H9 (cell line): ENCODE measurements at regions not wholly inside any gene's neighbourhood (a gene's known extent, or its start where the extent isn't known, plus 50 kb on each side); places are given as distances from the start of the nearest gene placed in this dataset.

Experiments used
- DNase-seq: peaks from one replicate; pipeline ENCODE4 v3.0.0-alpha.2; 2017
- H2AFZ ChIP-seq: one replicate; pipeline ENCODE4 v1.6.1; 2013; ENCODE audit warnings: mild to moderate bottlenecking, low read length, control low read depth, moderate library complexity
- H2AK5ac ChIP-seq: 2 replicates; pipeline ENCODE4 v1.6.1; 2013; ENCODE audit warnings: low read length, control low read depth, mixed read lengths; ENCODE audit not compliant: insufficient read length
- H2BK120ac ChIP-seq: one replicate; pipeline ENCODE4 v1.6.1; 2013; ENCODE audit warnings: low read depth, mild to moderate bottlenecking, low read length, control low read depth, inconsistent platforms; ENCODE audit not compliant: poor library complexity, severe bottlenecking
- H2BK12ac ChIP-seq: 2 replicates; pipeline ENCODE4 v1.6.1; 2013; ENCODE audit warnings: low read length, control low read depth, mixed read lengths, low read depth; ENCODE audit not compliant: insufficient read length
- H2BK15ac ChIP-seq: 2 replicates; pipeline ENCODE4 v1.6.1; 2013; ENCODE audit warnings: low read depth, low read length, control low read depth
- H2BK20ac ChIP-seq: one replicate; pipeline ENCODE4 v1.6.1; 2013; ENCODE audit warnings: low read depth, mild to moderate bottlenecking, low read length, control low read depth, inconsistent platforms; ENCODE audit not compliant: poor library complexity, severe bottlenecking
- H2BK5ac ChIP-seq: 2 replicates; pipeline ENCODE4 v1.6.1; 2013; ENCODE audit warnings: low read length, control low read depth, mixed read lengths; ENCODE audit not compliant: insufficient read length
- H3K14ac ChIP-seq: 2 replicates; pipeline ENCODE4 v1.6.1; 2013; ENCODE audit warnings: low read length, control low read depth; ENCODE audit not compliant: insufficient read depth
- H3K18ac ChIP-seq: 2 replicates; pipeline ENCODE4 v1.6.1; 2013; ENCODE audit warnings: low read depth, mild to moderate bottlenecking, mixed read lengths, low read length, control low read depth; ENCODE audit not compliant: insufficient read length
- H3K23ac ChIP-seq: 2 replicates; pipeline ENCODE4 v1.6.1; 2013; ENCODE audit warnings: low read length, control low read depth, mixed read lengths, low read depth; ENCODE audit not compliant: insufficient read length
- H3K23me2 ChIP-seq: 2 replicates; pipeline ENCODE4 v1.6.1; 2013; ENCODE audit warnings: low read depth, mild to moderate bottlenecking, mixed read lengths, low read length, control low read depth; ENCODE audit not compliant: insufficient read length, poor library complexity, severe bottlenecking
- H3K27ac ChIP-seq: 2 replicates; pipeline ENCODE4 v1.5.1; 2013; ENCODE audit warnings: low read length, control low read depth, mixed read lengths, low read depth; ENCODE audit not compliant: insufficient read length
- H3K27me3 ChIP-seq: 2 replicates; pipeline ENCODE4 v1.6.1; 2013; ENCODE audit warnings: low read length, control low read depth, inconsistent platforms; ENCODE audit not compliant: insufficient read depth
- H3K4ac ChIP-seq: 2 replicates; pipeline ENCODE4 v1.6.1; 2013; ENCODE audit warnings: low read depth, mild to moderate bottlenecking, control low read depth, inconsistent platforms, low read length, moderate library complexity
- H3K4me1 ChIP-seq: 2 replicates; pipeline ENCODE4 v1.6.1; 2013; ENCODE audit warnings: low read length, control low read depth, inconsistent platforms; ENCODE audit not compliant: insufficient read depth
- H3K4me2 ChIP-seq: 2 replicates; pipeline ENCODE4 v1.6.1; 2013; ENCODE audit warnings: low read length, control low read depth, mixed read lengths; ENCODE audit not compliant: insufficient read length, insufficient read depth
- H3K56ac ChIP-seq: 2 replicates; pipeline ENCODE4 v1.6.1; 2013; ENCODE audit warnings: low read depth, mild to moderate bottlenecking, mixed read lengths, low read length, control low read depth; ENCODE audit not compliant: insufficient read length
- H3K79me1 ChIP-seq: 2 replicates; pipeline ENCODE4 v1.6.1; 2013; ENCODE audit warnings: low read depth, mild to moderate bottlenecking, moderate library complexity, low read length, control low read depth, inconsistent platforms; ENCODE audit not compliant: insufficient read depth, poor library complexity, severe bottlenecking
- H3K79me2 ChIP-seq: 2 replicates; pipeline ENCODE4 v1.6.1; 2013; ENCODE audit warnings: low read length, control low read depth, inconsistent platforms; ENCODE audit not compliant: insufficient read depth
- H3K9ac ChIP-seq: 2 replicates; pipeline ENCODE4 v1.6.1; 2013; ENCODE audit warnings: low read length, control low read depth, mixed read lengths; ENCODE audit not compliant: insufficient read length; ENCODE audit errors: extremely low read depth
- H3K9me3 ChIP-seq: one replicate; pipeline ENCODE4 v1.6.1; 2013; ENCODE audit warnings: low read depth, low read length, inconsistent platforms; ENCODE audit not compliant: control insufficient read depth
- H3T11ph ChIP-seq: one replicate; pipeline ENCODE4 v1.6.1; 2013; ENCODE audit warnings: mild to moderate bottlenecking, low read length, control low read depth, inconsistent platforms
- H4K20me1 ChIP-seq: one replicate; pipeline ENCODE4 v1.6.1; 2013; ENCODE audit not compliant: control insufficient read depth, insufficient read length, insufficient read depth
- H4K5ac ChIP-seq: 2 replicates; pipeline ENCODE4 v1.6.1; 2013; ENCODE audit warnings: low read depth, mild to moderate bottlenecking, mixed read lengths, low read length, control low read depth; ENCODE audit not compliant: insufficient read length
- H4K8ac ChIP-seq: replicated peaks from 2 replicates; pipeline ENCODE4 v1.6.1; 2013; ENCODE audit warnings: low read length, control low read depth, mixed read lengths, low read depth; ENCODE audit not compliant: insufficient read length
- H4K91ac ChIP-seq: 2 replicates; pipeline ENCODE4 v1.6.1; 2013; ENCODE audit warnings: low read depth, mild to moderate bottlenecking, moderate library complexity, mixed read lengths, low read length, control low read depth; ENCODE audit not compliant: insufficient read length
- H3K27ac Mint-ChIP-seq, 3 experiments: 2 replicates in 2 of 3; 3 replicates in 1 of 3; pipeline ENCODE4 v1.8.0; 2020 to 2021; ENCODE audit warnings: mixed read lengths in 3 of 3, mild to moderate bottlenecking in 1 of 3, moderate library complexity in 1 of 3
- H3K27me3 Mint-ChIP-seq: 2 replicates; pipeline ENCODE4 v1.8.0; 2021; ENCODE audit warnings: low read depth, mild to moderate bottlenecking, moderate library complexity, mixed read lengths
- H3K36me3 Mint-ChIP-seq, 3 experiments: 2 replicates in 2 of 3; 3 replicates in 1 of 3; pipeline ENCODE4 v1.8.0; 2020 to 2021; ENCODE audit warnings: low read depth in 3 of 3, mixed read lengths in 3 of 3; ENCODE audit not compliant: insufficient read depth in 1 of 3
- H3K4me1 Mint-ChIP-seq, 2 experiments: 2 replicates each; pipeline ENCODE4 v1.8.0; 2020; ENCODE audit warnings: mixed read lengths in 2 of 2
- H3K4me3 Mint-ChIP-seq, 2 experiments: 2 replicates in 1 of 2; 3 replicates in 1 of 2; pipeline ENCODE4 v1.8.0; 2020 to 2021; ENCODE audit warnings: mild to moderate bottlenecking in 2 of 2, mixed read lengths in 2 of 2, moderate library complexity in 1 of 2
- H3K9me3 Mint-ChIP-seq, 2 experiments: 2 replicates in 1 of 2; 3 replicates in 1 of 2; pipeline ENCODE4 v1.8.0; 2020; ENCODE audit warnings: mild to moderate bottlenecking in 2 of 2, mixed read lengths in 2 of 2, moderate library complexity in 1 of 2
- CTCF ChIP-seq: fragments of 200-600 bp; sonication (generic); conservative IDR thresholded peaks from 3 replicates; pipeline ENCODE4 v1.8.0; 2021; ENCODE audit warnings: antibody characterized with exemption, mild to moderate bottlenecking
- WGBS: extraction: QIAGEN DNeasy Blood & Tissue Kit; methylation state at CpG from one replicate; pipeline ENCODE4 v1.1.7; 2013; ENCODE audit warnings: missing lambda C conversion rate, low lambda C conversion rate, mixed read lengths; ENCODE audit not compliant: insufficient read length; ENCODE audit errors: extremely low coverage; 5-methylcytosine and 5-hydroxymethylcytosine counted together

- Mint-ChIP-seq H3K27ac (no peak overlapping the region), H3K4me1 (no peaks in the 10 kb centered on the region), H3K27me3 (no peaks in the 10 kb centered on the region), H3K4me3 (no peak overlapping the region), H3K36me3 (no peaks in the 10 kb centered on the region), H3K9me3 (no peaks in the 10 kb centered on the region; a peak in 1 of 5 replicates)
- no peak overlapping the region for H2BK5ac ChIP-seq
- H3K9me3 ChIP-seq = no peaks in the 10 kb centered on the region
- no peak overlapping the region for H3K14ac ChIP-seq
- no peak overlapping the region for H3K18ac ChIP-seq
- H3T11ph ChIP-seq = no peak overlapping the region
- no CpG with 5 or more reads among the region's 2 CpGs for WGBS
- H3K4ac ChIP-seq = no peak overlapping the region
- H2AK5ac ChIP-seq = no peak overlapping the region
- H2BK20ac ChIP-seq = no peak overlapping the region
- H2BK15ac ChIP-seq = no peak overlapping the region
- H3K79me2 ChIP-seq = no peaks in the 10 kb centered on the region
- no peaks in the 10 kb centered on the region for H3K27me3 ChIP-seq
- no peak overlapping the region for H3K9ac ChIP-seq
- H3K23me2 ChIP-seq = no peaks in the 10 kb centered on the region
- H3K4me1 ChIP-seq = no peaks in the 10 kb centered on the region
- H2BK120ac ChIP-seq = no peak overlapping the region
- no peak overlapping the region for H4K8ac ChIP-seq
- no peak overlapping the region for H2BK12ac ChIP-seq
- TF ChIP-seq CTCF = no peak
- no peak for DNase-seq
- no peak overlapping the region for H4K5ac ChIP-seq
- H3K56ac ChIP-seq = no peak overlapping the region
- no peak overlapping the region for H3K27ac ChIP-seq
- H3K23ac ChIP-seq = no peak overlapping the region
- H4K91ac ChIP-seq = no peak overlapping the region
- no peaks in the 10 kb centered on the region for H3K79me1 ChIP-seq
- H4K20me1 ChIP-seq = no peaks in the 10 kb centered on the region
- no peak overlapping the region for H2AFZ ChIP-seq
- H3K4me2 ChIP-seq = no peak overlapping the region
Observed at GRCh38 chr21:23281917-23282316, 2283.7 kb downstream of the NCAM2 start.
